Type B pancreatic cell (in vitro differentiated cells): ENCODE measurements at regions not wholly inside any gene's neighbourhood (a gene's known extent, or its start where the extent isn't known, plus 50 kb on each side); places are given as distances from the start of the nearest gene placed in this dataset.
A peak's percentile ranks its signal among the peaks of the same experiment; 100 is the strongest.

Experiments used
- DNase-seq: peaks from one replicate; pipeline ENCODE4 v3.0.0; 2021; ENCODE audit warnings: mixed read lengths; ENCODE audit not compliant: unreplicated experiment; ENCODE audit errors: extremely low spot score
- H3K27ac Mint-ChIP-seq: 2 replicates; pipeline ENCODE4 v1.8.0; 2021; ENCODE audit warnings: mild to moderate bottlenecking, mixed read lengths
- H3K27me3 Mint-ChIP-seq: 2 replicates; pipeline ENCODE4 v1.8.0; 2021; ENCODE audit warnings: mixed read lengths
- H3K36me3 Mint-ChIP-seq: 2 replicates; pipeline ENCODE4 v1.8.0; 2021; ENCODE audit warnings: mixed read lengths
- H3K4me1 Mint-ChIP-seq: one replicate; pipeline ENCODE4 v1.8.0; 2021; ENCODE audit warnings: mixed read lengths; ENCODE audit not compliant: unreplicated experiment
- H3K4me3 Mint-ChIP-seq: 2 replicates; pipeline ENCODE4 v1.8.0; 2021; ENCODE audit warnings: mild to moderate bottlenecking, mixed read lengths
- H3K9me3 Mint-ChIP-seq: 2 replicates; pipeline ENCODE4 v1.8.0; 2021; ENCODE audit warnings: mixed read lengths
- CTCF ChIP-seq: fragments of 200-600 bp; sonication (generic); conservative IDR thresholded peaks from 2 replicates; pipeline ENCODE4 v1.5.0; 2021; ENCODE audit warnings: antibody characterized with exemption, mild to moderate bottlenecking

GRCh38 chr20:50242548-50242862 is 51.9 kb downstream of the CEBPB start:
- DNase-seq, result no peak
- no peaks in the 10 kb centered on the region for H3K27me3 Mint-ChIP-seq
- TF ChIP-seq CTCF, result no peak
- H3K9me3 Mint-ChIP-seq, result peaks cover 5% of the 10 kb centered on the region
- peaks cover 24% of the 10 kb centered on the region for H3K4me1 Mint-ChIP-seq
- H3K4me3 Mint-ChIP-seq, result no peak overlapping the region
- H3K27ac Mint-ChIP-seq, result no peak overlapping the region
- no peaks in the 10 kb centered on the region for H3K36me3 Mint-ChIP-seq

- H3K27ac Mint-ChIP-seq, result no peak overlapping the region
- peaks cover 5% of the 10 kb centered on the region for H3K9me3 Mint-ChIP-seq
- peaks cover 28% of the 10 kb centered on the region for H3K4me1 Mint-ChIP-seq
- H3K4me3 Mint-ChIP-seq, result no peak overlapping the region
- H3K36me3 Mint-ChIP-seq, result no peaks in the 10 kb centered on the region
- TF ChIP-seq CTCF, result no peak
- no peak for DNase-seq
- no peaks in the 10 kb centered on the region for H3K27me3 Mint-ChIP-seq
Observed at GRCh38 chr20:50242863-50243609, 52.4 kb downstream of the CEBPB start.

GRCh38 chr20:50243610-50244351 is 53.2 kb downstream of the CEBPB start:
- peaks cover 25% of the 10 kb centered on the region for H3K4me1 Mint-ChIP-seq
- H3K27me3 Mint-ChIP-seq, result no peaks in the 10 kb centered on the region
- no peaks in the 10 kb centered on the region for H3K36me3 Mint-ChIP-seq
- no peak for DNase-seq
- no peak overlapping the region for H3K4me3 Mint-ChIP-seq
- no peak for TF ChIP-seq CTCF
- H3K9me3 Mint-ChIP-seq, result peaks cover 5% of the 10 kb centered on the region
- no peak overlapping the region for H3K27ac Mint-ChIP-seq

- no peak overlapping the region for H3K4me3 Mint-ChIP-seq
- peak overlapping the region; percentile 65 for H3K27ac Mint-ChIP-seq
- H3K4me1 Mint-ChIP-seq, result peaks cover 30% of the 10 kb centered on the region
- H3K9me3 Mint-ChIP-seq, result peaks cover under 1% of the 10 kb centered on the region
- no peaks in the 10 kb centered on the region for H3K27me3 Mint-ChIP-seq
- no peaks in the 10 kb centered on the region for H3K36me3 Mint-ChIP-seq
- DNase-seq, result no peak
- no peak for TF ChIP-seq CTCF
Observed at GRCh38 chr20:50244352-50245149, 53.9 kb downstream of the CEBPB start.

GRCh38 chr20:50245498-50246366 is 55.1 kb downstream of the CEBPB start:
- Mint-ChIP-seq H3K4me3 (no peak overlapping the region), H3K27me3 (no peaks in the 10 kb centered on the region), H3K36me3 (no peaks in the 10 kb centered on the region), H3K4me1 (peaks cover 30% of the 10 kb centered on the region), H3K27ac (peak overlapping the region; percentile 72), H3K9me3 (no peaks in the 10 kb centered on the region)
- DNase-seq, result no peak
- TF ChIP-seq CTCF, result no peak
